DOHH2 (cell line): ENCODE measurements at regions not wholly inside any gene's neighbourhood (a gene's known extent, or its start where the extent isn't known, plus 50 kb on each side); places are given as distances from the start of the nearest gene placed in this dataset.

ENCODE experiments used
- CTCF ChIP-seq: fragments of 200-600 bp; sonication (generic); IDR thresholded peaks from one replicate; pipeline ENCODE4 v1.5.1; 2014; ENCODE audit warnings: antibody characterized with exemption, mild to moderate bottlenecking, low read depth, low read length; ENCODE audit not compliant: poor library complexity, severe bottlenecking
- EZH2phosphoT487 ChIP-seq: fragments of 200-600 bp; sonication (generic); IDR thresholded peaks from 2 replicates; pipeline ENCODE4 v1.6.1; 2017; ENCODE audit warnings: borderline replicate concordance, mild to moderate bottlenecking, antibody characterized with exemption, low read length, moderate library complexity, mixed read lengths

- no peak for TF ChIP-seq CTCF
- no peak for TF ChIP-seq EZH2phosphoT487
These were observed 151.0 kb downstream of the NXNL2 start for GRCh38 chr9:88685966-88686365.
